HEK293 (cell line): ENCODE measurements at regions not wholly inside any gene's neighbourhood (a gene's known extent, or its start where the extent isn't known, plus 50 kb on each side); places are given as distances from the start of the nearest gene placed in this dataset.

ENCODE experiments used
- CTCF ChIA-PET: fragments of 350-600 bp; formaldehyde crosslinking; extraction: SDS; loops from one replicate; lab custom pipeline; 2021; ENCODE audit warnings: antibody characterized with exemption; lab: Yijun Ruan, JAX
- POLR2A ChIA-PET: fragments of 300-600 bp; formaldehyde crosslinking; extraction: SDS; loops from one replicate; lab custom pipeline; 2020; ENCODE audit warnings: antibody characterized with exemption, inconsistent platforms; lab: Yijun Ruan, JAX
- H3K27ac ChIP-seq: fragments of 200-500 bp; sonication (Bioruptor generic); 2 replicates; pipeline ENCODE4 v1.5.1; 2014; ENCODE audit warnings: low read depth, low read length, control low read depth, inconsistent platforms; ENCODE audit errors: extremely low read depth
- H3K36me3 ChIP-seq, 2 experiments: fragments of 200-500 bp in 1 of 2; sonication (Bioruptor generic) in 1 of 2; 1 replicate in 1 of 2; 2 replicates in 1 of 2; pipeline ENCODE4 v1.5.1; 2014 to 2017; ENCODE audit warnings: inconsistent platforms in 2 of 2, low read length in 2 of 2; ENCODE audit not compliant: control insufficient read depth in 2 of 2, insufficient read depth in 1 of 2
- H3K4me1 ChIP-seq: fragments of 200-500 bp; sonication (Bioruptor generic); 2 replicates; pipeline ENCODE4 v1.5.1; 2014; ENCODE audit warnings: mild to moderate bottlenecking, low read length, inconsistent platforms; ENCODE audit not compliant: control insufficient read depth, insufficient read depth
- H3K4me3 ChIP-seq: 2 replicates; pipeline ENCODE4 v1.5.1; 2011; ENCODE audit warnings: low read depth, mild to moderate bottlenecking, control low read depth, low read length, moderate library complexity
- H3K9me3 ChIP-seq: fragments of 200-500 bp; sonication (Bioruptor generic); 2 replicates; pipeline ENCODE4 v1.5.1; 2014; ENCODE audit warnings: low read depth, low read length, inconsistent platforms; ENCODE audit not compliant: control insufficient read depth, insufficient read depth
- ATF2 ChIP-seq: fragments of 450-650 bp; formaldehyde crosslinking; IDR thresholded peaks from 2 replicates; pipeline ENCODE4 v1.5.1; 2016; ENCODE audit warnings: missing biosample characterization, missing genetic modification characterization, low read depth
- BCL6B ChIP-seq: fragments of 450-650 bp; formaldehyde crosslinking; IDR thresholded peaks from 2 replicates; pipeline ENCODE4 v1.5.1; 2017; ENCODE audit warnings: missing biosample characterization, missing genetic modification characterization
- EGR2 ChIP-seq: fragments of 450-650 bp; formaldehyde crosslinking; IDR thresholded peaks from 2 replicates; pipeline ENCODE4 v1.5.1; 2016; ENCODE audit warnings: low read depth, missing biosample characterization, missing genetic modification characterization
- MZF1 ChIP-seq: fragments of 450-650 bp; formaldehyde crosslinking; IDR thresholded peaks from 2 replicates; pipeline ENCODE4 v1.5.1; 2017; ENCODE audit warnings: missing biosample characterization, missing genetic modification characterization, borderline replicate concordance
- ZFHX2 ChIP-seq: fragments of 450-650 bp; formaldehyde crosslinking; conservative IDR thresholded peaks from 2 replicates; pipeline ENCODE4 v1.5.1; 2016; ENCODE audit warnings: missing biosample characterization, missing genetic modification characterization
- ZIC2 ChIP-seq: fragments of 450-650 bp; formaldehyde crosslinking; IDR thresholded peaks from 2 replicates; pipeline ENCODE4 v1.5.1; 2016; ENCODE audit warnings: missing biosample characterization, missing genetic modification characterization
- ZNF10 ChIP-seq: fragments of 450-650 bp; formaldehyde crosslinking; IDR thresholded peaks from 2 replicates; pipeline ENCODE4 v1.5.1; 2017; ENCODE audit warnings: missing biosample characterization, missing genetic modification characterization
- ZNF184 ChIP-seq: fragments of 450-650 bp; IDR thresholded peaks from 2 replicates; pipeline ENCODE4 v1.5.1; 2018; ENCODE audit warnings: missing biosample characterization, mild to moderate bottlenecking, missing genetic modification characterization
- ZNF239 ChIP-seq: fragments of 450-650 bp; formaldehyde crosslinking; IDR thresholded peaks from 2 replicates; pipeline ENCODE4 v1.5.1; 2016; ENCODE audit warnings: missing biosample characterization, missing genetic modification characterization
- ZNF37A ChIP-seq: fragments of 450-650 bp; IDR thresholded peaks from 2 replicates; pipeline ENCODE4 v1.5.1; 2018; ENCODE audit warnings: missing biosample characterization, missing genetic modification characterization
- ZNF521 ChIP-seq: fragments of 450-650 bp; formaldehyde crosslinking; IDR thresholded peaks from 2 replicates; pipeline ENCODE4 v1.5.1; 2017; ENCODE audit warnings: missing biosample characterization, mild to moderate bottlenecking, missing genetic modification characterization
- ZNF530 ChIP-seq: fragments of 450-650 bp; formaldehyde crosslinking; IDR thresholded peaks from 2 replicates; pipeline ENCODE4 v1.5.1; 2016; ENCODE audit warnings: low read depth, missing biosample characterization, missing genetic modification characterization
- ZNF660 ChIP-seq: fragments of 450-650 bp; IDR thresholded peaks from 2 replicates; pipeline ENCODE4 v1.5.1; 2018; ENCODE audit warnings: missing biosample characterization, mild to moderate bottlenecking, missing genetic modification characterization
- ZNF692 ChIP-seq: fragments of 450-650 bp; formaldehyde crosslinking; IDR thresholded peaks from 2 replicates; pipeline ENCODE4 v1.5.1; 2016; ENCODE audit warnings: missing biosample characterization, missing genetic modification characterization
- ZNF777 ChIP-seq: fragments of 450-650 bp; formaldehyde crosslinking; IDR thresholded peaks from 2 replicates; pipeline ENCODE4 v1.5.1; 2017; ENCODE audit warnings: missing biosample characterization, missing genetic modification characterization, borderline replicate concordance
- TF ChIP-seq, protein P1 (sequence below): fragments of 450-650 bp; formaldehyde crosslinking; conservative IDR thresholded peaks from 2 replicates; pipeline ENCODE4 v1.5.1; 2016; ENCODE audit warnings: low read depth, missing biosample characterization, missing genetic modification characterization

GRCh38 chr11:119863851-119864601 lies 135.0 kb upstream of the NECTIN1 start:
- CTCF ChIA-PET = interaction anchor here (0.7 kb wide), 1 partner anchor 128 kb away, joined by 6 read pairs; no protein-coding TSS in a partner anchor
- TF ChIP-seq ATF2 (tag by site-specific recombination) = no peak
- peak; percentile 45 for TF ChIP-seq ZFHX2 (tag by site-specific recombination)
- TF ChIP-seq ZIC2 (tag by site-specific recombination) = peak; percentile 42; the same call in 1 of the 2 replicates
- TF ChIP-seq EGR2 (tag by site-specific recombination) = peak; percentile 62
- TF ChIP-seq, all 188 proteins: peak for 3
- Histone ChIP-seq H3K27ac (no peak overlapping the region), H3K9me3 (no peaks in the 10 kb centered on the region), H3K4me1 (no peaks in the 10 kb centered on the region), H3K4me3 (no peak overlapping the region), H3K36me3 (no peaks in the 10 kb centered on the region)
- POLR2A ChIA-PET = no interaction called here

DNA sequence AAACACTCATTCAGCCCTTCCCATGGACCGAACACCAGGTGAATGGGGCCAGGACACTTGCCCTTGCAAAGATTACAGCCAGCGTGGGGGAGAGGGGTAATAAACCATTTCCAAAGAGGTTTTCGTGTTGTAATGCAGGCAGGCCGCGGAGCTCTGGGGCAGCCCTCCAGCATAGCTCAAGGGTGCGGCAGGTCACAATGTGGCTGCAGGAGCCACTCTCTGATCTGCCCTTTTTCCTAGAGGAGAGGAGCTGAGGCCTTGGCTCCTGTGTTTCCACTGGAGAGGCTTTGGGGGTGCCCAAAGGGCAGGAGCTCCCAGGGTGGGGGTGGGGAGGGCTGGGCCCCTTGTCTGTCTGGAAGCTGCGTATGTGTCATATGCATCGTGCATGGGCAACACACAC lies 134.2 kb upstream of the NECTIN1 start:
- TF ChIP-seq ZNF521 (no peak), ZNF660 (tag by site-specific recombination) (no peak), ZNF239 (tag by site-specific recombination) (no peak), BCL6B (tag by site-specific recombination) (no peak), ZNF37A (no peak), ZNF777 (tag by site-specific recombination) (no peak), MZF1 (tag by site-specific recombination) (no peak), ZNF10 (tag by site-specific recombination) (no peak), ZNF184 (tag by site-specific recombination) (no peak), ZNF530 (tag by site-specific recombination) (no peak), ZNF692 (tag by site-specific recombination) (no peak)
- TF ChIP-seq, protein P1, sequence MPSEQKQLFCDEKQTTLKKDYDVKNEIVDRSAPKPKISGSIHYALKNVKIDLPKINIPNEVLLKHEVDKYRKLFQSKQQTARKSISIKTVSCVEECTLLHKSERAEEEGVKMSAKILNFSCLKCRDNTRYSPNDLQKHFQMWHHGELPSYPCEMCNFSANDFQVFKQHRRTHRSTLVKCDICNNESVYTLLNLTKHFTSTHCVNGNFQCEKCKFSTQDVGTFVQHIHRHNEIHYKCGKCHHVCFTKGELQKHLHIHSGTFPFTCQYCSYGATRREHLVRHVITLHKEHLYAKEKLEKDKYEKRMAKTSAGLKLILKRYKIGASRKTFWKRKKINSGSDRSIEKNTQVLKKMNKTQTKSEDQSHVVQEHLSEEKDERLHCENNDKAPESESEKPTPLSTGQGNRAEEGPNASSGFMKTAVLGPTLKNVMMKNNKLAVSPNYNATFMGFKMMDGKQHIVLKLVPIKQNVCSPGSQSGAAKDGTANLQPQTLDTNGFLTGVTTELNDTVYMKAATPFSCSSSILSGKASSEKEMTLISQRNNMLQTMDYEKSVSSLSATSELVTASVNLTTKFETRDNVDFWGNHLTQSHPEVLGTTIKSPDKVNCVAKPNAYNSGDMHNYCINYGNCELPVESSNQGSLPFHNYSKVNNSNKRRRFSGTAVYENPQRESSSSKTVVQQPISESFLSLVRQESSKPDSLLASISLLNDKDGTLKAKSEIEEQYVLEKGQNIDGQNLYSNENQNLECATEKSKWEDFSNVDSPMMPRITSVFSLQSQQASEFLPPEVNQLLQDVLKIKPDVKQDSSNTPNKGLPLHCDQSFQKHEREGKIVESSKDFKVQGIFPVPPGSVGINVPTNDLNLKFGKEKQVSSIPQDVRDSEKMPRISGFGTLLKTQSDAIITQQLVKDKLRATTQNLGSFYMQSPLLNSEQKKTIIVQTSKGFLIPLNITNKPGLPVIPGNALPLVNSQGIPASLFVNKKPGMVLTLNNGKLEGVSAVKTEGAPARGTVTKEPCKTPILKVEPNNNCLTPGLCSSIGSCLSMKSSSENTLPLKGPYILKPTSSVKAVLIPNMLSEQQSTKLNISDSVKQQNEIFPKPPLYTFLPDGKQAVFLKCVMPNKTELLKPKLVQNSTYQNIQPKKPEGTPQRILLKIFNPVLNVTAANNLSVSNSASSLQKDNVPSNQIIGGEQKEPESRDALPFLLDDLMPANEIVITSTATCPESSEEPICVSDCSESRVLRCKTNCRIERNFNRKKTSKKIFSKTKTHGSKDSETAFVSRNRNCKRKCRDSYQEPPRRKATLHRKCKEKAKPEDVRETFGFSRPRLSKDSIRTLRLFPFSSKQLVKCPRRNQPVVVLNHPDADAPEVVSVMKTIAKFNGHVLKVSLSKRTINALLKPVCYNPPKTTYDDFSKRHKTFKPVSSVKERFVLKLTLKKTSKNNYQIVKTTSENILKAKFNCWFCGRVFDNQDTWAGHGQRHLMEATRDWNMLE (tag by site-specific recombination) = no peak
- ChIA-PET CTCF (no interaction called here), POLR2A (no interaction called here)
- Histone ChIP-seq H3K27ac (no peak overlapping the region), H3K4me1 (no peaks in the 10 kb centered on the region), H3K4me3 (no peak overlapping the region), H3K9me3 (no peaks in the 10 kb centered on the region), H3K36me3 (no peaks in the 10 kb centered on the region)
